Spleen (tissue), 7 donors: ENCODE measurements at regions not wholly inside any gene's neighbourhood (a gene's known extent, or its start where the extent isn't known, plus 50 kb on each side); places are given as distances from the start of the nearest gene placed in this dataset.

Experiments
- CTCF ChIP-seq, 11 experiments: fragments of 200-600 bp in 7 of 11; fragments of 450-650 bp in 4 of 11; sonication (generic) in 4 of 11; IDR thresholded peaks in 8 of 11; conservative IDR thresholded peaks in 3 of 11; 1 replicate in 7 of 11; 2 replicates in 4 of 11; pipeline versions ENCODE4 v1.4.0 to v1.8.0; 2016 to 2021; ENCODE audit warnings: antibody characterized with exemption in 11 of 11, inconsistent platforms in 4 of 11, mild to moderate bottlenecking in 1 of 11
- POLR2AphosphoS5 ChIP-seq, 3 donors: sonication (generic); formaldehyde crosslinking; IDR thresholded peaks; one replicate each; pipeline ENCODE4 v1.5.1; 2017; ENCODE audit warnings: antibody characterized with exemption in 3 of 3
- donor health status: DM: no; HTN: no; CAD: no; lungs with moderate emphysema.
- donor health status: DM: no; HTN: no; CAD: no.
- donor health status: DM: no; HTN: no; CAD: no.

GRCh38 chr10:33843379-33843778 is 508.9 kb upstream of the NRP1 start:
- no peak for TF ChIP-seq CTCF (IDR thresholded peaks at IDR 0.05 in 8 of 11, conservative IDR thresholded peaks at IDR 0.05 in 3 of 11)
- no peak for TF ChIP-seq POLR2AphosphoS5 (IDR thresholded peaks at IDR 0.05)
